ENCODE measurements at regions not wholly inside any gene's neighbourhood (a gene's known extent, or its start where the extent isn't known, plus 50 kb on each side); places are given as distances from the start of the nearest gene placed in this dataset.
"Not testable (repeated sequence)": the region's sequence is repeated elsewhere in the genome, so short reads cannot be mapped to it uniquely, and the experiment has no call there.

GRCh38 chr7:63694296-63694695, 304.4 kb upstream of the ZNF722 start:
- not testable (repeated sequence) for TF ChIP-seq CTCF, POLR2A (IDR thresholded peaks at IDR 0.05)
